HG02852 (cell line): ENCODE measurements at regions not wholly inside any gene's neighbourhood (a gene's known extent, or its start where the extent isn't known, plus 50 kb on each side); places are given as distances from the start of the nearest gene placed in this dataset.

Experiments
- ATAC-seq: cut with Tn5 transposase; IDR thresholded peaks from one replicate; pipeline ENCODE4 v1.9.1; 2021; ENCODE audit warnings: mild to moderate bottlenecking, moderate library complexity; ENCODE audit not compliant: unreplicated experiment

GRCh38 chr17:73883175-73883574 is 238.9 kb upstream of the SDK2 start:
- ATAC-seq, result no peak

- ATAC-seq, result no peak
Observed at GRCh38 chr17:73887739-73888138, 243.5 kb upstream of the SDK2 start.

GRCh38 chr17:73888862-73889261 is 244.6 kb upstream of the SDK2 start:
- no peak for ATAC-seq

GRCh38 chr17:73889439-73889838 is 245.2 kb upstream of the SDK2 start:
- no peak for ATAC-seq

GRCh38 chr17:73890831-73891405 is 246.7 kb upstream of the SDK2 start:
- ATAC-seq, result no peak

GRCh38 chr17:73895157-73895556 is 250.9 kb upstream of the SDK2 start:
- no peak for ATAC-seq

GRCh38 chr17:73896966-73897365 is 252.7 kb upstream of the SDK2 start:
- ATAC-seq, result no peak

GRCh38 chr17:73899839-73900238 is 255.6 kb upstream of the SDK2 start:
- no peak for ATAC-seq

- ATAC-seq, result no peak
Observed at GRCh38 chr17:73900516-73900915, 256.3 kb upstream of the SDK2 start.

GRCh38 chr17:73901249-73901648 is 257.0 kb upstream of the SDK2 start:
- no peak for ATAC-seq

- no peak for ATAC-seq
Observed at GRCh38 chr17:73901661-73902415, 257.6 kb upstream of the SDK2 start.

GRCh38 chr17:73902416-73903181 is 258.4 kb upstream of the SDK2 start:
- no peak for ATAC-seq

GRCh38 chr17:73906896-73907870 is 262.9 kb upstream of the SDK2 start:
- no peak for ATAC-seq

- no peak for ATAC-seq
Observed at GRCh38 chr17:73909186-73909585, 264.9 kb upstream of the SDK2 start.

GRCh38 chr17:73910206-73910605 is 266.0 kb upstream of the SDK2 start:
- no peak for ATAC-seq

GRCh38 chr17:73910821-73911515 is 266.7 kb upstream of the SDK2 start:
- ATAC-seq, result no peak

GRCh38 chr17:73911726-73912372 is 267.6 kb upstream of the SDK2 start:
- ATAC-seq, result no peak

GRCh38 chr17:73912373-73912746 is 268.1 kb upstream of the SDK2 start:
- ATAC-seq, result no peak

- no peak for ATAC-seq
Observed at GRCh38 chr17:73914536-73915274, 270.5 kb upstream of the SDK2 start.
